Lower leg skin (tissue), 4 donors: ENCODE measurements at regions not wholly inside any gene's neighbourhood (a gene's known extent, or its start where the extent isn't known, plus 50 kb on each side); places are given as distances from the start of the nearest gene placed in this dataset.

Experiments
- DNase-seq, 2 donors: peaks; one replicate each; pipeline ENCODE4 v3.0.0-alpha.2; 2019; ENCODE audit warnings: low spot score in 2 of 2
- H3K4me3 ChIP-seq: fragments of 200-600 bp; sonication (generic); 2 replicates; pipeline ENCODE4 v1.5.1; 2017; ENCODE audit warnings: mild to moderate bottlenecking, low read depth; ENCODE audit not compliant: poor library complexity, severe bottlenecking
- POLR2A ChIP-seq, 2 donors: fragments of 450-650 bp; IDR thresholded peaks; one replicate each; pipeline ENCODE4 v1.6.1; 2016 to 2017; ENCODE audit warnings: antibody characterized with exemption in 2 of 2, mild to moderate bottlenecking in 1 of 2, moderate library complexity in 1 of 2
- WGBS, 2 donors: methylation state at CpG; one replicate each; pipeline ENCODE4 v1.1.5; 2018; 5-methylcytosine and 5-hydroxymethylcytosine counted together
- intact Hi-C: fragments of 100-400 bp; cut with DNase I; formaldehyde crosslinking; loops from one replicate; pipeline ENCODE4 v1.15.0; 2023; ENCODE audit warnings: low total_unique reads
- TF ChIP-seq, protein P1 (sequence below), 3 donors: fragments of 450-650 bp; IDR thresholded peaks; one replicate each; pipeline ENCODE4 v1.5.1; 2016; ENCODE audit warnings: antibody characterized with exemption in 3 of 3, mild to moderate bottlenecking in 3 of 3, moderate library complexity in 2 of 3

DNA sequence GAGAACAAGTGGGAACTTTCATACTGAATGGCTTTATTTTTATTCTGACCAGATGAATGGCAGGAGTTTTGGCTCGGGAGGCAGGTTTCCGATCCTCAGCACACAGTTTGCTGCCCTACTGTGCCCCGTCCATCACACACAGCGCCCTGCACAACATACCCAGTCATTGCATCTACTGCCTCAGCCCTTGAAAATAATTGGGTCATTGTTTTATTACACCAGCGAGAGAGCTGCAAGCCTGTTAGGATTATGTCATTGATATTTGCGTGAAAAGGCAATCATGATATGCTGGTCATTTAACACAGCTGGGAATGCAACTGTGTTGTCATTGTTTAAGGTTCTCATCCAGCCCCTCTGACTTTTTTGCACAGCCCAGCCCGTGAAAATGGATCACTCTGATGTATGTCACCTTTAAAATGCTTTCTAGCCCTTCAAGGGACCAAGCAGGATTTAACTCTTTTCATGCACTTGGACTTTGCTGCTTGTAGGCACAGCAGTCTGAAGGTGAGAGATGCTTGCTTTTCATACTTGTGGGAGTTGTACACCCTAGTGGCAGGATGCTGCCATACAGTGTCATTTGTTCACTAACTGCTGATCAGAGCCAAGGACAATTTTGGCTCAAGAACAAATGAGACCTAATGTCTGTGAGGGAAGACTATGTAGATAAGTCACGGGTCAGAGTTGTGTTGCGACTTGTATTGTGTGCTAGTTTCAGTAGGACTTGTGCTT lies 62.3 kb downstream of the RTL9 start:
- no peak overlapping the region for H3K4me3 ChIP-seq
- 47 to 50% methylated on average over 9 of the region's 9 CpGs for WGBS, 2 donors
- no peak for DNase-seq
- intact Hi-C loops = no loop called here
- no peak for TF ChIP-seq POLR2A (IDR thresholded peaks at IDR 0.05)
- TF ChIP-seq, protein P1, sequence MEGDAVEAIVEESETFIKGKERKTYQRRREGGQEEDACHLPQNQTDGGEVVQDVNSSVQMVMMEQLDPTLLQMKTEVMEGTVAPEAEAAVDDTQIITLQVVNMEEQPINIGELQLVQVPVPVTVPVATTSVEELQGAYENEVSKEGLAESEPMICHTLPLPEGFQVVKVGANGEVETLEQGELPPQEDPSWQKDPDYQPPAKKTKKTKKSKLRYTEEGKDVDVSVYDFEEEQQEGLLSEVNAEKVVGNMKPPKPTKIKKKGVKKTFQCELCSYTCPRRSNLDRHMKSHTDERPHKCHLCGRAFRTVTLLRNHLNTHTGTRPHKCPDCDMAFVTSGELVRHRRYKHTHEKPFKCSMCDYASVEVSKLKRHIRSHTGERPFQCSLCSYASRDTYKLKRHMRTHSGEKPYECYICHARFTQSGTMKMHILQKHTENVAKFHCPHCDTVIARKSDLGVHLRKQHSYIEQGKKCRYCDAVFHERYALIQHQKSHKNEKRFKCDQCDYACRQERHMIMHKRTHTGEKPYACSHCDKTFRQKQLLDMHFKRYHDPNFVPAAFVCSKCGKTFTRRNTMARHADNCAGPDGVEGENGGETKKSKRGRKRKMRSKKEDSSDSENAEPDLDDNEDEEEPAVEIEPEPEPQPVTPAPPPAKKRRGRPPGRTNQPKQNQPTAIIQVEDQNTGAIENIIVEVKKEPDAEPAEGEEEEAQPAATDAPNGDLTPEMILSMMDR (IDR thresholded peaks at IDR 0.05) = no peak

- no peak for DNase-seq
These were observed 63.1 kb downstream of the RTL9 start for GRCh38 chrX:110421500-110422455.

DNA sequence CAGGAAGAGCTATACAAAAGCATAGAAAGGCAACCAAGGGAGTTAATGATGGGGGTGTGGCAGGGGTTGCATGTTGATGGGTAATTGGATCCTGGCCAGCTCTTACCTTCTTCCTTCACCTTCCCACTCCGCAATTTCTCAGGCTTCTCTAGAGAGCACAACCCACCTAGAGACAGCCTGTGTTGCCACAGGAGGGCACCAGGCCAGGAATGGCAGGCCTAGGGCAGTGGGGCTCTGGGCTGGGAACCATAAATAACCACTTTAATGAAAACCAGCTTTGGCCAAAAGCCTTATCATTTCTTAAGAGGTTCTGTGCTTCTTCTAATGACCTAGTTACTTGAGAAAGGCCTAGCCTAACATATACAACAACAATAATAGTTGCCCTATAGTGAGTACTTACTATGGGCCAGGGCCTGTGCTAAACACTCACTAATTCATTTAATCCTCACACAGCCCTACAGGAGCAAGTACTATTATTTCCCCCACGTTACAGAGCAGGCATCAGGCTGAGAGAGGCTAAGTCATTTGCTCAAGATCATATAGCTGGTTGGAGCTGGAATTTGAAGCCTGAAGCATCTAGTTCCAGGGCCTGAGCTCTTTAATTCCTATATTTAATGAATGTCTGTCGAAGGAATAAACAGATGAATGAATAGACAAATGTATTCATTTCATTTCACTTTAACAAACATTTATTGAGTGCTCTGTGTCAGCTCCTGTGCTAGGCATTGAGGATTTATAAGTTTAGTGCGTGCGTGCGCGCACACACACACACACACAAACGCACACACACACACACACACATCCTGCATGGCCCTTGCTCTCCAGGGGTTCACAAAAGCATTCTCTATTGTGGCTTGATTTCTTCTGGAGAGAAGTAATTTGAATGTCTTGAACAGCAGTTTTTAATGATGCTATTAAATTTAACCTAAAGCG lies 66.8 kb downstream of the RTL9 start:
- intact Hi-C loops = no loop called here
- WGBS, 2 donors = 70 to 80% methylated on average over 9 of the region's 9 CpGs
- H3K4me3 ChIP-seq = no peak overlapping the region
- DNase-seq = no peak
- TF ChIP-seq POLR2A (IDR thresholded peaks at IDR 0.05) = no peak
- TF ChIP-seq, protein P1 (IDR thresholded peaks at IDR 0.05) = no peak

More at GRCh38 chrX:110421500-110422455, 63.1 kb downstream of the RTL9 start:
- WGBS, 2 donors = 56 to 71% methylated on average over 5 of the region's 5 CpGs
- H3K4me3 ChIP-seq = no peak overlapping the region
- TF ChIP-seq, protein P1 (IDR thresholded peaks at IDR 0.05) = no peak
- no peak for TF ChIP-seq POLR2A (IDR thresholded peaks at IDR 0.05)
- intact Hi-C loops = no loop called here

DNA sequence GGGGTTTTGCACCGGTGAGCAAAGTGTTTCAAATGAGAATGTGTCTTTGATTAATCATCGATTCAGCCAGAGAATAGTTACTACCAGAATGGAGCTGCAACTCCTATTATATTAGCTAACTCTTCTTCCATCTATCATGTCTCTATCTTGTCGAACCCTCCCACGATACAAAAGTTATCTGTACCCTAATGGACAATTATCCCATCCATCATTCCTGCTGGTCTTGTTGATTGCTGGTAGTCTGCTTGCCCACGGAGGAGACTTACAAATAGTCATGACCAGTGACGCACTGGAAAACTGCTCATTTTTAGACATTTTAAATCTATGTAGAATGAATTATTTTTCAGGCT lies 67.5 kb downstream of the RTL9 start:
- no peak for DNase-seq
- WGBS, 2 donors = 79 to 80% methylated on average over 6 of the region's 6 CpGs
- TF ChIP-seq, protein P1 (IDR thresholded peaks at IDR 0.05) = no peak
- no peak for TF ChIP-seq POLR2A (IDR thresholded peaks at IDR 0.05)
- intact Hi-C loops = no loop called here
- H3K4me3 ChIP-seq = no peak overlapping the region

DNA sequence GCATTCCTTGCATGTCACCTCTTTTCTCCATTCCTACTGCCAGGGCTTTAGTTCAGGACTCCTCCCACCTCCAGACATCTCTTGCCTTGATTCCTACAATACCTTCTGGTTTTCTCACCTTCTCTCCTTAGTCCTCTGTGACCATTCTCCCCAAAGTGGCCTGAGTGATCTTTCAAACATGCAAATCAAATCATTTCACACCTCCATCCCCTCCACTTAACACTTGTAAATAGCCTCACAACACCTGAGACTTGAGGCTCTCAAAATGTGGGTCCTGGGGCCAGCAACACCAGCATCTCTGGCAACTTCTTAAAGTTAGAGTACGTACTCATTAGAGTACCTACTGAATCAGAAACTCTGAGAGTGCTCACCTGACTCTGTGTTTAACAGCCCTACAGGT lies 68.4 kb downstream of the RTL9 start:
- WGBS, 2 donors = 88 to 90% methylated on average over 1 of the region's 1 CpG
- TF ChIP-seq POLR2A (IDR thresholded peaks at IDR 0.05) = no peak
- TF ChIP-seq, protein P1 (IDR thresholded peaks at IDR 0.05) = no peak
- no peak for DNase-seq
- no peak overlapping the region for H3K4me3 ChIP-seq
- intact Hi-C loops = no loop called here
